ENCODE measurements at regions not wholly inside any gene's neighbourhood (a gene's known extent, or its start where the extent isn't known, plus 50 kb on each side); places are given as distances from the start of the nearest gene placed in this dataset.

- TF ChIP-seq EGR1 (IDR thresholded peaks at IDR 0.05; ENCODE audit: low read depth) (no peak), YY1 (IDR thresholded peaks at IDR 0.05; ENCODE audit: extremely low read depth, insufficient replicate concordance, low read depth, low read length) (no peak), SP1 (IDR thresholded peaks at IDR 0.05; ENCODE audit: low read depth) (no peak), ELF1 (IDR thresholded peaks at IDR 0.05; ENCODE audit: borderline replicate concordance, low read depth) (no peak)
These were observed 328.3 kb upstream of the DIO3 start (continued) for GRCh38 chr14:101233021-101233366.

DNA sequence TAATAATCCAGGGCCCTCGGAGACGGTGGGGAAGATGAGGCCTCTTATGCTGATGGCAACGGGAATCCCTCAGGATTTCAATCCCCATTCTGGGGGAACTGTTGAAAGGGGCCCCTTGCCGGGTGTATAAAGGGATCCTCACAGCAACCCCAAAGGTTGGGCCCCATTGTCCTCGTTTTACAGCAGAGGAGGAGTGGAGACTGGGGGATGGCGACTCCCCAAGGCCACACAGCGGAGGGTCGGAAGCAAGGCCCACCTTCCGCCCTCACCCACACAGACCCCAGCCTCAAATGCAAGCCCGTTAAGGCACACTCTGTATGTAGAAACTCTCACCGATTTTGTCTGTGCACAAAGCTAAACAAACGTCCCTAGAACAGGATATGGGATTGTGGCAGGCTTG, 327.9 kb upstream of the DIO3 start:
- no peak for DNase-seq (ENCODE audit: low read depth, low spot score)
- ChIA-PET POLR2A (no interaction called here), CTCF (no interaction called here), RAD21 (ENCODE audit: low non-redundant PET in 1 of 2, low total read pairs in 2 of 2, uncharacterized antibody in 2 of 2, unreplicated experiment in 2 of 2) (no interaction called here)
- no peaks in the 10 kb centered on the region for H3K36me3 ChIP-seq (ENCODE audit: control insufficient read depth in 1 of 2, insufficient read depth in 2 of 2, low read length in 2 of 2)
- no peaks in the 10 kb centered on the region for H3K4me1 ChIP-seq (ENCODE audit: control insufficient read depth in 1 of 2, insufficient read depth in 2 of 2, low read length in 2 of 2)
- H3K4me2 ChIP-seq (ENCODE audit: low read length), result no peak overlapping the region
- TF ChIP-seq POLR2A (IDR thresholded peaks at IDR 0.05; ENCODE audit: borderline replicate concordance, extremely low read depth, insufficient read depth, insufficient read length), result no peak
- TF ChIP-seq CTCF (IDR thresholded peaks at IDR 0.05 in 2 of 3, conservative IDR thresholded peaks at IDR 0.05 in 1 of 3; ENCODE audit: borderline replicate concordance in 1 of 3, insufficient read depth in 1 of 3, low read depth in 2 of 3, low read length in 2 of 3), result no peak
- TF ChIP-seq SRF (IDR thresholded peaks at IDR 0.05; ENCODE audit: low read depth), result no peak
- no peak for TF ChIP-seq SIN3A (IDR thresholded peaks at IDR 0.05; ENCODE audit: low read depth)
- TF ChIP-seq SP1 (IDR thresholded peaks at IDR 0.05; ENCODE audit: low read depth), result no peak
- no peak for TF ChIP-seq TCF7L2 (IDR thresholded peaks at IDR 0.05; ENCODE audit: borderline replicate concordance, extremely low read depth, insufficient read depth, insufficient read length)
- TF ChIP-seq JUND (IDR thresholded peaks at IDR 0.05), result no peak
- TF ChIP-seq EZH2 (IDR thresholded peaks at IDR 0.05), result no peak
- no peak for TF ChIP-seq ATF3 (IDR thresholded peaks at IDR 0.05)
- TF ChIP-seq, protein P1, sequence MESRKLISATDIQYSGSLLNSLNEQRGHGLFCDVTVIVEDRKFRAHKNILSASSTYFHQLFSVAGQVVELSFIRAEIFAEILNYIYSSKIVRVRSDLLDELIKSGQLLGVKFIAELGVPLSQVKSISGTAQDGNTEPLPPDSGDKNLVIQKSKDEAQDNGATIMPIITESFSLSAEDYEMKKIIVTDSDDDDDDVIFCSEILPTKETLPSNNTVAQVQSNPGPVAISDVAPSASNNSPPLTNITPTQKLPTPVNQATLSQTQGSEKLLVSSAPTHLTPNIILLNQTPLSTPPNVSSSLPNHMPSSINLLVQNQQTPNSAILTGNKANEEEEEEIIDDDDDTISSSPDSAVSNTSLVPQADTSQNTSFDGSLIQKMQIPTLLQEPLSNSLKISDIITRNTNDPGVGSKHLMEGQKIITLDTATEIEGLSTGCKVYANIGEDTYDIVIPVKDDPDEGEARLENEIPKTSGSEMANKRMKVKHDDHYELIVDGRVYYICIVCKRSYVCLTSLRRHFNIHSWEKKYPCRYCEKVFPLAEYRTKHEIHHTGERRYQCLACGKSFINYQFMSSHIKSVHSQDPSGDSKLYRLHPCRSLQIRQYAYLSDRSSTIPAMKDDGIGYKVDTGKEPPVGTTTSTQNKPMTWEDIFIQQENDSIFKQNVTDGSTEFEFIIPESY (IDR thresholded peaks at IDR 0.05; ENCODE audit: extremely low read depth, insufficient replicate concordance, low read length), result no peak
- no peak for TF ChIP-seq ZNF274 (IDR thresholded peaks at IDR 0.05; ENCODE audit: low read depth, low read length)
- TF ChIP-seq CBX3 (IDR thresholded peaks at IDR 0.05; ENCODE audit: low read depth), result no peak
- TF ChIP-seq POLR2AphosphoS5 (IDR thresholded peaks at IDR 0.05; ENCODE audit: low read depth, low read length), result no peak
- TF ChIP-seq YY1 (IDR thresholded peaks at IDR 0.05; ENCODE audit: extremely low read depth, insufficient replicate concordance, low read depth, low read length), result no peak
- no peak for TF ChIP-seq RAD21 (IDR thresholded peaks at IDR 0.05; ENCODE audit: low read depth)
- TF ChIP-seq ZFX (IDR thresholded peaks at IDR 0.05), result no peak
- no peak for TF ChIP-seq EGR1 (IDR thresholded peaks at IDR 0.05; ENCODE audit: low read depth)
- TF ChIP-seq MAX (IDR thresholded peaks at IDR 0.05), result no peak
- TF ChIP-seq FOSL1 (IDR thresholded peaks at IDR 0.05; ENCODE audit: low read depth), result no peak
- TF ChIP-seq EZH2phosphoT487 (IDR thresholded peaks at IDR 0.05; ENCODE audit: borderline replicate concordance), result no peak
- no peaks in the 10 kb centered on the region for H4K20me1 ChIP-seq (ENCODE audit: insufficient read depth)
- intact Hi-C loops (cut with micrococcal nuclease), result loop anchor here (10.0 kb wide), 1 partner anchor 849 kb away; no protein-coding TSS in a partner anchor
- no peaks in the 10 kb centered on the region for H3K9me3 ChIP-seq (ENCODE audit: control insufficient read depth in 1 of 2, insufficient read depth in 1 of 2, low read depth in 1 of 2, low read length in 2 of 2)
- BruUV-seq (replicated peaks), result no TSS peak
- no peaks in the 10 kb centered on the region for H3K79me2 ChIP-seq (ENCODE audit: insufficient read depth, low read length)
- H3K9ac ChIP-seq (ENCODE audit: low read length), result no peak overlapping the region
- no peaks in the 10 kb centered on the region for H3K9me2 ChIP-seq (ENCODE audit: insufficient read depth)
- H3K4me3 ChIP-seq (replicated peaks in 1 of 2; ENCODE audit: low read depth in 1 of 2, low read length in 2 of 2), result no peak overlapping the region
- no peak for ATAC-seq
- no peaks in the 10 kb centered on the region for H3K27me3 ChIP-seq (ENCODE audit: insufficient read depth, low read length)
- no peak overlapping the region for H3K27ac ChIP-seq (ENCODE audit: low read depth, low read length)
- H2AFZ ChIP-seq (ENCODE audit: low read depth, low read length, poor library complexity, severe bottlenecking), result no peak overlapping the region
